ENCODE measurements at regions not wholly inside any gene's neighbourhood (a gene's known extent, or its start where the extent isn't known, plus 50 kb on each side); places are given as distances from the start of the nearest gene placed in this dataset.

- Mint-ChIP-seq H3K27me3 (no peaks in the 10 kb centered on the region), H3K4me3 (no peak overlapping the region), H3K27ac (no peak overlapping the region), H3K36me3 (no peaks in the 10 kb centered on the region), H3K4me1 (no peaks in the 10 kb centered on the region), H3K9me3 (no peaks in the 10 kb centered on the region)
- CTCF ChIA-PET: no interaction called here
- no peak for DNase-seq
These were observed 157.3 kb downstream of the SLCO1B3 start for GRCh38 chr12:20967756-20968155.

DNA sequence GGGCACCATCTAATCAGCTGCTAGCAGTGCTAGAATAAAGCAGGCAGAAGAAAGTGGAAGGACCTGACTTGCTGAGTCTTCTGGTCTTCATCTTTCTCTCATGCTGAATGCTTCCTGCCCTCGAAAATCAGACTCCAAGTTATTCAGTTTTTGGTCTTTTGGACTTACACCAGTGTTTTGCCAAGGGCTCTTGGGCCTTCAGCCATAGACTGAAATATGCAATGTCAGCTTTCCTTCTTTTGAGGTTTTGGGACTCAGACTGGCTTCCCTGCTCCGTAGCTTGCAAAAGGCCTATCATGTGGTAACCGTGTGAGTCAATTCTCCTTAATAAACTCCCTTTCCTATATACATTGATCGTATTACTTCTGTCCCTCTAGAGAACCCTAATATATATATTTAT lies 159.3 kb downstream of the SLCO1B3 start:
- Mint-ChIP-seq H3K27ac (no peak overlapping the region), H3K27me3 (no peaks in the 10 kb centered on the region), H3K4me1 (no peaks in the 10 kb centered on the region), H3K4me3 (no peak overlapping the region), H3K36me3 (no peaks in the 10 kb centered on the region), H3K9me3 (no peaks in the 10 kb centered on the region)
- CTCF ChIA-PET: no interaction called here
- no peak for DNase-seq

DNA sequence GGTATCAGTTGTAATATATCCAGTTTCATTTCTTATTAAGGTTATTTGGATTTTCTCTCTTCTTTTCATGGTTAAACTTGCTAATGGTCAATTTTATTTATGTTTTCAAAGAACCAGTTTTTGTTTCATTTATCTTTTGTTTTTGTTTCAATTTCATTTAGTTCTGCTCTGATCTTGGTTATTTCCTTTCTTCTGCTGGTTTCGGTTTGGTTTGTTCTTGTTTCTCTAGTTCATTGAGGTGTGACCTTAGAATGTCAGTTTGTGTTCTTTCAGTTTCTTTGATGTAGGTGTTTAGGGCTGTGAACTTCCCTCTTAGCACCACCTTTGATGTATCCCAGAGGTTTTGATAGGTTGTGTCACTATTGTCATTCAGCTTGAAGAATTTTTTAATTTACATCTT lies 145.6 kb upstream of the SLCO1B1 start:
- no peaks in the 10 kb centered on the region for H3K27me3 Mint-ChIP-seq
- H3K36me3 Mint-ChIP-seq: no peaks in the 10 kb centered on the region
- no peak overlapping the region for H3K27ac Mint-ChIP-seq
- no peak overlapping the region for H3K4me3 Mint-ChIP-seq
- H3K9me3 Mint-ChIP-seq: peaks cover 9% of the 10 kb centered on the region
- CTCF ChIA-PET: no interaction called here
- H3K4me1 Mint-ChIP-seq: peaks cover 13% of the 10 kb centered on the region
- DNase-seq: no peak

DNA sequence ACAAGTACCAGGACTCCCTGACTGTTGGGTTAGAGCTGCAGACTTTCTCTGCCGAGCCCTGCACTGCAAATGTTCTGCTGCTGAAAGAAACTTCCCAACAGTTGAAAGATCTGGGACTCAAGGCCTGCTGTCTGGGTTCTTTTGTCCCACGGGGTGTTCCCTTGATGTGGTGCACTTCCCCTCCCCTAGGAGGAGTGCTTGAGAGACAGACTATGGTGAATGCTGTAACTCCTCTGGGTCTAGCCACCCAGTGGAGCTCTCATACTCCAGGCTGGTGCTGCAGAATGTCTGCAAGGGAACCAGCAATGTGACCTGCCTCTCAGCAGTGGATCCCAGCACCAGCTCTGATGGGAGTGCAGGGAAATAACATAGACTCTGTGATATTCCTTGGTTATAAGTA lies 129.2 kb upstream of the SLCO1B1 start:
- H3K4me3 Mint-ChIP-seq: no peak overlapping the region
- no peak for DNase-seq
- H3K9me3 Mint-ChIP-seq: peaks cover 15% of the 10 kb centered on the region
- H3K36me3 Mint-ChIP-seq: no peaks in the 10 kb centered on the region
- H3K27me3 Mint-ChIP-seq: no peaks in the 10 kb centered on the region
- CTCF ChIA-PET: interaction anchor here (0.9 to 1.0 kb wide), 2 partner anchors 51 to 53 kb away, joined by 3 read pairs; no protein-coding TSS in a partner anchor
- no peaks in the 10 kb centered on the region for H3K4me1 Mint-ChIP-seq
- H3K27ac Mint-ChIP-seq: no peak overlapping the region

GRCh38 chr12:21025656-21026055 lies 105.3 kb upstream of the SLCO1B1 start:
- no peaks in the 10 kb centered on the region for H3K4me1 Mint-ChIP-seq
- CTCF ChIA-PET: no interaction called here
- no peaks in the 10 kb centered on the region for H3K36me3 Mint-ChIP-seq
- no peak for DNase-seq
- H3K27me3 Mint-ChIP-seq: no peaks in the 10 kb centered on the region
- H3K4me3 Mint-ChIP-seq: no peak overlapping the region
- peaks cover 7% of the 10 kb centered on the region for H3K9me3 Mint-ChIP-seq
- H3K27ac Mint-ChIP-seq: no peak overlapping the region

GRCh38 chr12:21026302-21026701 lies 104.7 kb upstream of the SLCO1B1 start:
- Mint-ChIP-seq H3K27ac (no peak overlapping the region), H3K4me3 (no peak overlapping the region), H3K9me3 (peaks cover 7% of the 10 kb centered on the region), H3K36me3 (no peaks in the 10 kb centered on the region), H3K27me3 (no peaks in the 10 kb centered on the region), H3K4me1 (no peaks in the 10 kb centered on the region)
- CTCF ChIA-PET: no interaction called here
- no peak for DNase-seq

DNA sequence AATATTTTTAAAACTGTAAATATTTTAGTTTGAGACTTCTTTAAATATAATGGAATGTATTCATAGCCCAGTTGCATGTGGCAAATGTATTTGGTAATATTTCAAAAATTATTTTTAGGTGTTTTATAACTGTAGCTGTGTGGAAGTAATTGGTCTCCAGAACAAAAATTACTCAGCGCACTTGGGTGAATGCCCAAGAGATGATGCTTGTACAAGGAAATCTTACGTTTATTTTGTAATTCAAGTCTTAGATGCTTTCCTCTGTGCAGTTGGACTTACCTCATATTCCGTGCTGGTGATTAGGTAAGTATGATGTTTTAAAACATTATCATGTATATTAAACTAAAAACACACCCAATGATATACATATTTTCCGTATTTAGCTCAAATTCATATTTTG lies 76.7 kb upstream of the SLCO1B1 start:
- no peaks in the 10 kb centered on the region for H3K36me3 Mint-ChIP-seq
- DNase-seq: no peak
- CTCF ChIA-PET: no interaction called here
- H3K9me3 Mint-ChIP-seq: peaks cover 4% of the 10 kb centered on the region
- no peaks in the 10 kb centered on the region for H3K4me1 Mint-ChIP-seq
- no peak overlapping the region for H3K4me3 Mint-ChIP-seq
- H3K27ac Mint-ChIP-seq: no peak overlapping the region
- H3K27me3 Mint-ChIP-seq: no peaks in the 10 kb centered on the region

- Mint-ChIP-seq H3K4me1 (no peaks in the 10 kb centered on the region), H3K4me3 (no peak overlapping the region), H3K27me3 (no peaks in the 10 kb centered on the region), H3K36me3 (no peaks in the 10 kb centered on the region), H3K9me3 (peaks cover 4% of the 10 kb centered on the region), H3K27ac (no peak overlapping the region)
- no peak for DNase-seq
- CTCF ChIA-PET: no interaction called here
These were observed 65.1 kb upstream of the SLCO1B1 start for GRCh38 chr12:21065845-21066244.

- Mint-ChIP-seq H3K27me3 (no peaks in the 10 kb centered on the region), H3K9me3 (peaks cover 9% of the 10 kb centered on the region), H3K36me3 (no peaks in the 10 kb centered on the region), H3K4me1 (no peaks in the 10 kb centered on the region), H3K4me3 (no peak overlapping the region), H3K27ac (no peak overlapping the region)
- no peak for DNase-seq
- CTCF ChIA-PET: no interaction called here
These were observed 57.9 kb upstream of the SLCO1B1 start for GRCh38 chr12:21073129-21073528.

GRCh38 chr12:21073822-21074460 lies 57.1 kb upstream of the SLCO1B1 start:
- CTCF ChIA-PET: no interaction called here
- H3K9me3 Mint-ChIP-seq: peaks cover 7% of the 10 kb centered on the region
- DNase-seq: no peak
- no peaks in the 10 kb centered on the region for H3K4me1 Mint-ChIP-seq
- no peaks in the 10 kb centered on the region for H3K36me3 Mint-ChIP-seq
- no peaks in the 10 kb centered on the region for H3K27me3 Mint-ChIP-seq
- H3K27ac Mint-ChIP-seq: no peak overlapping the region
- no peak overlapping the region for H3K4me3 Mint-ChIP-seq

All from activated naive CD4-positive, alpha-beta T cell treated with anti-CD3 and anti-CD28 coated beads, Interleukin-2, amount 10 ng/mL, durations not matched to agents 7 days and 5 days (primary cell).